ENCODE measurements at regions not wholly inside any gene's neighbourhood (a gene's known extent, or its start where the extent isn't known, plus 50 kb on each side); places are given as distances from the start of the nearest gene placed in this dataset.

GRCh38 chr19:56949626-56950025, 109.1 kb upstream of the PEG3 start:
- TF ChIP-seq POLR2AphosphoS5 (IDR thresholded peaks at IDR 0.05) = no peak
- TF ChIP-seq, protein P1, sequence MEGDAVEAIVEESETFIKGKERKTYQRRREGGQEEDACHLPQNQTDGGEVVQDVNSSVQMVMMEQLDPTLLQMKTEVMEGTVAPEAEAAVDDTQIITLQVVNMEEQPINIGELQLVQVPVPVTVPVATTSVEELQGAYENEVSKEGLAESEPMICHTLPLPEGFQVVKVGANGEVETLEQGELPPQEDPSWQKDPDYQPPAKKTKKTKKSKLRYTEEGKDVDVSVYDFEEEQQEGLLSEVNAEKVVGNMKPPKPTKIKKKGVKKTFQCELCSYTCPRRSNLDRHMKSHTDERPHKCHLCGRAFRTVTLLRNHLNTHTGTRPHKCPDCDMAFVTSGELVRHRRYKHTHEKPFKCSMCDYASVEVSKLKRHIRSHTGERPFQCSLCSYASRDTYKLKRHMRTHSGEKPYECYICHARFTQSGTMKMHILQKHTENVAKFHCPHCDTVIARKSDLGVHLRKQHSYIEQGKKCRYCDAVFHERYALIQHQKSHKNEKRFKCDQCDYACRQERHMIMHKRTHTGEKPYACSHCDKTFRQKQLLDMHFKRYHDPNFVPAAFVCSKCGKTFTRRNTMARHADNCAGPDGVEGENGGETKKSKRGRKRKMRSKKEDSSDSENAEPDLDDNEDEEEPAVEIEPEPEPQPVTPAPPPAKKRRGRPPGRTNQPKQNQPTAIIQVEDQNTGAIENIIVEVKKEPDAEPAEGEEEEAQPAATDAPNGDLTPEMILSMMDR (IDR thresholded peaks at IDR 0.05) = no peak
